ENCODE measurements at regions not wholly inside any gene's neighbourhood (a gene's known extent, or its start where the extent isn't known, plus 50 kb on each side); places are given as distances from the start of the nearest gene placed in this dataset.

- TF ChIP-seq CTCF (IDR thresholded peaks at IDR 0.05), result no peak
- no peak for TF ChIP-seq POLR2A (IDR thresholded peaks at IDR 0.05)
Observed at GRCh38 chr14:43198465-43198864, 1308.6 kb downstream of the FSCB start.
